K562 (cell line): ENCODE measurements at regions not wholly inside any gene's neighbourhood (a gene's known extent, or its start where the extent isn't known, plus 50 kb on each side); places are given as distances from the start of the nearest gene placed in this dataset.

Experiments
- ATAC-seq: fragments of 200-7000 bp; cut with Tn5 transposase; 3 replicates; pipeline ENCODE4 v1.9.1; 2020; ENCODE audit warnings: moderate library complexity
- BruUV-seq: library from RNA; stranded (reverse); fragments of 400-500 nt; replicated peaks from 2 replicates; lab custom pipeline; 2021; lab: Mats Ljungman, UMichigan
- CTCF ChIA-PET: fragments of 300-600 bp; formaldehyde crosslinking; extraction: SDS; loops from one replicate; lab custom pipeline; 2021; ENCODE audit warnings: low intra/inter-chr PET ratio; lab: Yijun Ruan, JAX
- POLR2A ChIA-PET: fragments of 300-600, 350-650 bp; sonication (Branson Sonifier 250); formaldehyde crosslinking; extraction: SDS; loops from one replicate; lab custom pipeline; 2021; ENCODE audit warnings: antibody characterized with exemption, inconsistent platforms; lab: Yijun Ruan, JAX
- DNase-seq, 4 experiments: peaks; one replicate each; pipeline versions ENCODE4 v3.0.0 to v3.0.0-alpha.2; 2011 to 2018; ENCODE audit warnings: low spot score in 3 of 4, mixed read lengths in 3 of 4; ENCODE audit errors: extremely low read depth in 1 of 4
- FAIRE-seq: peaks from 2 replicates; lab custom pipeline; 2011; peaks lifted over from hg19 to GRCh38; lab: Jason Lieb, UNC
- H2AFZ ChIP-seq: 2 replicates; pipeline ENCODE4 v1.6.0; 2011; ENCODE audit warnings: low read depth, low read length, control low read depth, inconsistent platforms
- H3K27ac ChIP-seq: fragments of 200-600 bp; 3 replicates; pipeline ENCODE4 v1.8.0; 2011; ENCODE audit warnings: low read depth, mild to moderate bottlenecking, control low read depth, inconsistent platforms, low read length, moderate library complexity, mixed read lengths; ENCODE audit errors: extremely low read depth
- H3K27me3 ChIP-seq, 2 experiments: fragments of 300-600 bp in 1 of 2; 2 replicates in 1 of 2; 3 replicates in 1 of 2; pipeline versions ENCODE4 v1.6.0 to v1.8.0; 2011; ENCODE audit warnings: inconsistent platforms in 2 of 2, low read length in 2 of 2, mild to moderate bottlenecking in 1 of 2, mixed read lengths in 1 of 2, moderate library complexity in 1 of 2; ENCODE audit not compliant: control insufficient read depth in 2 of 2, insufficient read depth in 2 of 2
- H3K36me3 ChIP-seq: fragments of 300-600 bp; 3 replicates; pipeline ENCODE4 v1.8.0; 2011; ENCODE audit warnings: mild to moderate bottlenecking, low read length, inconsistent platforms; ENCODE audit not compliant: control insufficient read depth, insufficient read depth
- H3K4me1 ChIP-seq, 2 experiments: fragments of 200-600 bp in 1 of 2; replicated peaks in 1 of 2; 2 replicates in 1 of 2; 3 replicates in 1 of 2; pipeline versions ENCODE4 v1.5.1 to v1.8.0; 2011; ENCODE audit warnings: inconsistent platforms in 2 of 2, low read length in 2 of 2, mild to moderate bottlenecking in 1 of 2, mixed read lengths in 1 of 2, moderate library complexity in 1 of 2; ENCODE audit not compliant: control insufficient read depth in 2 of 2, insufficient read depth in 2 of 2
- H3K4me2 ChIP-seq: 2 replicates; pipeline ENCODE4 v1.6.1; 2011; ENCODE audit warnings: low read length, control low read depth, inconsistent platforms, mixed read lengths; ENCODE audit not compliant: insufficient read depth
- H3K4me3 ChIP-seq: fragments of 200-600 bp; sonication (generic), shearing (Covaris generic); 2 replicates; pipeline ENCODE4 v1.5.1; 2016; ENCODE audit warnings: control low read depth, inconsistent platforms
- H3K79me2 ChIP-seq: fragments of 200-600 bp; 3 replicates; pipeline ENCODE4 v1.8.0; 2011; ENCODE audit warnings: low read length, inconsistent platforms; ENCODE audit not compliant: control insufficient read depth, insufficient read depth
- H3K9ac ChIP-seq, 2 experiments: 2 replicates each; pipeline versions ENCODE4 v1.6.0 to v1.6.1; 2011; ENCODE audit warnings: low read depth in 2 of 2, low read length in 2 of 2, control low read depth in 1 of 2, inconsistent platforms in 1 of 2, mild to moderate bottlenecking in 1 of 2, mixed read lengths in 1 of 2; ENCODE audit not compliant: insufficient read depth in 1 of 2
- H3K9me1 ChIP-seq: one replicate; pipeline ENCODE4 v1.6.0; 2011; ENCODE audit warnings: inconsistent platforms, mild to moderate bottlenecking, low read length, moderate library complexity; ENCODE audit not compliant: control insufficient read depth, insufficient read depth
- H3K9me3 ChIP-seq: replicated peaks from 2 replicates; pipeline ENCODE4 v1.5.1; 2011; ENCODE audit warnings: low read depth, low read length, inconsistent platforms; ENCODE audit not compliant: control insufficient read depth, insufficient read depth
- H4K20me1 ChIP-seq: replicated peaks from 2 replicates; pipeline ENCODE4 v1.6.1; 2011; ENCODE audit warnings: low read length, inconsistent platforms, mixed read lengths; ENCODE audit not compliant: control insufficient read depth, insufficient read depth
- CEBPB ChIP-seq: fragments of 450-650 bp; IDR thresholded peaks from 2 replicates; pipeline ENCODE4 v1.6.1; 2016; ENCODE audit warnings: missing genetic modification characterization, missing compliant biosample characterization
- CEBPG ChIP-seq, 3 experiments: fragments of 200-800 bp in 1 of 3; sonication (Bioruptor generic) in 1 of 3; sonication (generic) in 1 of 3; formaldehyde crosslinking in 1 of 3; IDR thresholded peaks in 2 of 3; conservative IDR thresholded peaks in 1 of 3; 2 replicates each; pipeline versions ENCODE4 v1.6.1 to v1.8.0; 2016 to 2022; ENCODE audit warnings: missing compliant biosample characterization in 2 of 3, missing genetic modification characterization in 2 of 3, mild to moderate bottlenecking in 1 of 3, missing genetic modification reagents in 1 of 3
- DMBX1 ChIP-seq: fragments of 250-450 bp; sonication (Bioruptor Pico); IDR thresholded peaks from 2 replicates; pipeline ENCODE4 v1.8.0; 2022; ENCODE audit warnings: inconsistent platforms, mild to moderate bottlenecking, moderate library complexity, borderline replicate concordance
- HDAC2 ChIP-seq: fragments of 450-650 bp; IDR thresholded peaks from 2 replicates; pipeline ENCODE4 v1.6.1; 2016; ENCODE audit warnings: mild to moderate bottlenecking
- NEUROD1 ChIP-seq: fragments of 150-350 bp; IDR thresholded peaks from 2 replicates; pipeline ENCODE4 v1.6.1; 2014; ENCODE audit warnings: borderline replicate concordance, low read length, low read depth; ENCODE audit not compliant: partially characterized antibody
- NFATC3 ChIP-seq: fragments of 450-650 bp; IDR thresholded peaks from 2 replicates; pipeline ENCODE4 v1.6.1; 2017; ENCODE audit warnings: mild to moderate bottlenecking
- PHB2 ChIP-seq: fragments of 450-650 bp; IDR thresholded peaks from 2 replicates; pipeline ENCODE4 v1.6.1; 2017; ENCODE audit warnings: low read depth
- TEAD2 ChIP-seq: fragments of 450-650 bp; IDR thresholded peaks from 2 replicates; pipeline ENCODE4 v1.6.1; 2016; ENCODE audit warnings: missing genetic modification characterization, control low read depth, missing compliant biosample characterization
- THRA ChIP-seq: fragments of 450-650 bp; IDR thresholded peaks from 2 replicates; pipeline ENCODE4 v1.6.1; 2017; ENCODE audit warnings: mild to moderate bottlenecking, moderate library complexity
- TRIM28 ChIP-seq: fragments of 450-650 bp; IDR thresholded peaks from 2 replicates; pipeline ENCODE4 v1.6.1; 2017
- YBX1 ChIP-seq: fragments of 450-650 bp; IDR thresholded peaks from 2 replicates; pipeline ENCODE4 v1.7.1; 2016; ENCODE audit warnings: mild to moderate bottlenecking
- in situ Hi-C: fragments of 300-500 bp; cut with MboI; formaldehyde crosslinking; loops from 4 replicates; pipeline ENCODE4 v1.15.0; 2018; ENCODE audit warnings: inconsistent platforms, mixed read lengths
- intact Hi-C: fragments of 100-400 bp; cut with micrococcal nuclease; formaldehyde crosslinking; loops from 2 replicates; pipeline ENCODE4 v1.14.2; 2022
- TF ChIP-seq, protein P1 (sequence below): sonication (generic); formaldehyde crosslinking; IDR thresholded peaks from 2 replicates; pipeline ENCODE4 v1.8.1; 2023; ENCODE audit warnings: mild to moderate bottlenecking, missing genetic modification reagents
- TF ChIP-seq, protein P2 (sequence below): fragments of 450-650 bp; IDR thresholded peaks from 2 replicates; pipeline ENCODE4 v1.6.1; 2016; ENCODE audit warnings: mild to moderate bottlenecking

DNA sequence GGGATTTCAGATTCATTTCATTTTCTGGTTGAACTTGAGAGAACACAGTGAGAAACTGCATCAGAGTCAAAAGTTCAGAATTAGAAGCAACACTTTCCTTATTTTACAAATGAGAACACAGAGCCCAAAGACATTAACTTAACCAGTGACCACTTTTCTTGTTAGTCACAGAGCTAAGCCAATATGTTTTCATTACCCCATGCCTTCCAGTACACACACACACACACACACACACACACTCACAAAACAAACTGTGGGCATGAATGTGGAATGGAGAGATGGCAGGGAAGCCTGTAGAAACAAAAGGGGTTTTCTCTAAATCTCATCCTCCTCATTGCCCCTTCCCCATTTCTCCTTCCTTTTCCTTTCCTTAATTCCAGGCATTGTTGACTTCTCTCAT lies 267.4 kb upstream of the GADL1 start:
- FAIRE-seq (no peak), DNase-seq (no peak), ATAC-seq (no peak)
- ChIA-PET POLR2A (interaction anchor here (1.0 kb wide), 1 partner anchor 11 kb away, joined by 3 read pairs; no protein-coding TSS in a partner anchor), CTCF (no interaction called here)
- no TSS peak for BruUV-seq
- H3K4me3 ChIP-seq, result no peak overlapping the region
- no peaks in the 10 kb centered on the region for H3K9me1 ChIP-seq
- in situ Hi-C loops (no loop called here), intact Hi-C loops (no loop called here)
- no peak overlapping the region for H2AFZ ChIP-seq
- no peaks in the 10 kb centered on the region for H3K4me1 ChIP-seq
- no peaks in the 10 kb centered on the region for H3K27me3 ChIP-seq
- H3K36me3 ChIP-seq, result no peaks in the 10 kb centered on the region
- no peaks in the 10 kb centered on the region for H4K20me1 ChIP-seq
- no peak overlapping the region for H3K9ac ChIP-seq
- no peak overlapping the region for H3K4me2 ChIP-seq
- H3K27ac ChIP-seq, result no peak overlapping the region
- H3K9me3 ChIP-seq, result no peaks in the 10 kb centered on the region
- H3K79me2 ChIP-seq, result no peaks in the 10 kb centered on the region
- TF ChIP-seq CEBPB (tag) (no peak), TEAD2 (tag) (no peak), YBX1 (no peak), DMBX1 (CRISPR knock-in tag) (no peak), THRA (no peak), NEUROD1 (no peak), HDAC2 (no peak), TRIM28 (no peak), PHB2 (no peak), NFATC3 (no peak), CEBPG (CRISPR knock-in tag; IDR thresholded peaks at IDR 0.05) (no peak), CEBPG (tag; conservative IDR thresholded peaks at IDR 0.05 in 1 of 2, IDR thresholded peaks at IDR 0.05 in 1 of 2) (no peak)
- TF ChIP-seq, protein P1, sequence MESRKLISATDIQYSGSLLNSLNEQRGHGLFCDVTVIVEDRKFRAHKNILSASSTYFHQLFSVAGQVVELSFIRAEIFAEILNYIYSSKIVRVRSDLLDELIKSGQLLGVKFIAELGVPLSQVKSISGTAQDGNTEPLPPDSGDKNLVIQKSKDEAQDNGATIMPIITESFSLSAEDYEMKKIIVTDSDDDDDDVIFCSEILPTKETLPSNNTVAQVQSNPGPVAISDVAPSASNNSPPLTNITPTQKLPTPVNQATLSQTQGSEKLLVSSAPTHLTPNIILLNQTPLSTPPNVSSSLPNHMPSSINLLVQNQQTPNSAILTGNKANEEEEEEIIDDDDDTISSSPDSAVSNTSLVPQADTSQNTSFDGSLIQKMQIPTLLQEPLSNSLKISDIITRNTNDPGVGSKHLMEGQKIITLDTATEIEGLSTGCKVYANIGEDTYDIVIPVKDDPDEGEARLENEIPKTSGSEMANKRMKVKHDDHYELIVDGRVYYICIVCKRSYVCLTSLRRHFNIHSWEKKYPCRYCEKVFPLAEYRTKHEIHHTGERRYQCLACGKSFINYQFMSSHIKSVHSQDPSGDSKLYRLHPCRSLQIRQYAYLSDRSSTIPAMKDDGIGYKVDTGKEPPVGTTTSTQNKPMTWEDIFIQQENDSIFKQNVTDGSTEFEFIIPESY (CRISPR knock-in tag), result no peak
- TF ChIP-seq, protein P2, sequence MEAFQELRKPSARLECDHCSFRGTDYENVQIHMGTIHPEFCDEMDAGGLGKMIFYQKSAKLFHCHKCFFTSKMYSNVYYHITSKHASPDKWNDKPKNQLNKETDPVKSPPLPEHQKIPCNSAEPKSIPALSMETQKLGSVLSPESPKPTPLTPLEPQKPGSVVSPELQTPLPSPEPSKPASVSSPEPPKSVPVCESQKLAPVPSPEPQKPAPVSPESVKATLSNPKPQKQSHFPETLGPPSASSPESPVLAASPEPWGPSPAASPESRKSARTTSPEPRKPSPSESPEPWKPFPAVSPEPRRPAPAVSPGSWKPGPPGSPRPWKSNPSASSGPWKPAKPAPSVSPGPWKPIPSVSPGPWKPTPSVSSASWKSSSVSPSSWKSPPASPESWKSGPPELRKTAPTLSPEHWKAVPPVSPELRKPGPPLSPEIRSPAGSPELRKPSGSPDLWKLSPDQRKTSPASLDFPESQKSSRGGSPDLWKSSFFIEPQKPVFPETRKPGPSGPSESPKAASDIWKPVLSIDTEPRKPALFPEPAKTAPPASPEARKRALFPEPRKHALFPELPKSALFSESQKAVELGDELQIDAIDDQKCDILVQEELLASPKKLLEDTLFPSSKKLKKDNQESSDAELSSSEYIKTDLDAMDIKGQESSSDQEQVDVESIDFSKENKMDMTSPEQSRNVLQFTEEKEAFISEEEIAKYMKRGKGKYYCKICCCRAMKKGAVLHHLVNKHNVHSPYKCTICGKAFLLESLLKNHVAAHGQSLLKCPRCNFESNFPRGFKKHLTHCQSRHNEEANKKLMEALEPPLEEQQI, result no peak
